SK-N-SH (cell line): ENCODE measurements at regions not wholly inside any gene's neighbourhood (a gene's known extent, or its start where the extent isn't known, plus 50 kb on each side); places are given as distances from the start of the nearest gene placed in this dataset.

Source experiments
- CTCF ChIA-PET: fragments of 300-600, 350-600 bp; formaldehyde crosslinking; extraction: SDS; loops from one replicate; lab custom pipeline; 2021; lab: Yijun Ruan, JAX
- POLR2A ChIA-PET: fragments of 350-600 bp; sonication (Branson Sonifier 250); formaldehyde crosslinking; extraction: SDS; loops from one replicate; lab custom pipeline; 2020; ENCODE audit warnings: antibody characterized with exemption, inconsistent platforms; lab: Yijun Ruan, JAX
- DNase-seq: peaks from one replicate; pipeline ENCODE4 v3.0.0; 2012
- H2AFZ ChIP-seq: fragments of 200-600 bp; sonication (generic); 2 replicates; pipeline ENCODE4 v1.8.1; 2016; ENCODE audit warnings: antibody characterized with exemption, mild to moderate bottlenecking, low read depth
- H3F3A ChIP-seq: fragments of 200-600 bp; sonication (generic); replicated peaks from 2 replicates; pipeline ENCODE3; 2016; ENCODE audit warnings: antibody characterized with exemption, mild to moderate bottlenecking; ENCODE audit not compliant: insufficient read depth
- H3K27ac ChIP-seq, 2 experiments: fragments of 200-500 bp in 1 of 2; fragments of 200-600 bp in 1 of 2; sonication (Bioruptor generic) in 1 of 2; sonication (generic), shearing (Covaris generic) in 1 of 2; 2 replicates each; pipeline versions ENCODE4 v1.5.1 to v1.6.1; 2014 to 2016; ENCODE audit warnings: low read depth in 2 of 2, inconsistent platforms in 1 of 2, low read length in 1 of 2, mild to moderate bottlenecking in 1 of 2, mixed read lengths in 1 of 2
- H3K27me3 ChIP-seq: fragments of 200-600 bp; sonication (generic), shearing (Covaris generic); 2 replicates; pipeline ENCODE4 v1.6.1; 2016; ENCODE audit warnings: mixed run types; ENCODE audit not compliant: insufficient read depth
- H3K36me3 ChIP-seq, 2 experiments: fragments of 200-500 bp in 1 of 2; fragments of 200-600 bp in 1 of 2; sonication (Bioruptor generic) in 1 of 2; sonication (generic) in 1 of 2; replicated peaks in 1 of 2; 2 replicates each; pipeline versions ENCODE3 to v1.5.1; 2014 to 2016; ENCODE audit warnings: low read length in 1 of 2, mild to moderate bottlenecking in 1 of 2; ENCODE audit not compliant: insufficient read depth in 2 of 2, control insufficient read depth in 1 of 2
- H3K4me1 ChIP-seq, 2 experiments: fragments of 200-500 bp in 1 of 2; fragments of 200-600 bp in 1 of 2; sonication (Bioruptor generic) in 1 of 2; sonication (generic), shearing (Covaris generic) in 1 of 2; 2 replicates each; pipeline versions ENCODE4 v1.5.1 to v1.6.1; 2014 to 2016; ENCODE audit warnings: low read depth in 1 of 2, low read length in 1 of 2, mixed run types in 1 of 2; ENCODE audit not compliant: insufficient read depth in 2 of 2, control insufficient read depth in 1 of 2
- H3K4me2 ChIP-seq: fragments of 200-600 bp; sonication (generic), shearing (Covaris generic); 2 replicates; pipeline ENCODE4 v1.6.1; 2017; ENCODE audit warnings: mixed run types
- H3K4me3 ChIP-seq, 2 experiments: fragments of 200-500 bp in 1 of 2; fragments of 200-600 bp in 1 of 2; sonication (Bioruptor generic) in 1 of 2; sonication (generic), shearing (Covaris generic) in 1 of 2; 2 replicates each; pipeline versions ENCODE4 v1.5.1 to v1.8.1; 2014 to 2016; ENCODE audit warnings: low read depth in 2 of 2, inconsistent platforms in 1 of 2, low read length in 1 of 2, mild to moderate bottlenecking in 1 of 2, mixed read lengths in 1 of 2, moderate library complexity in 1 of 2
- H3K79me2 ChIP-seq: fragments of 200-600 bp; sonication (generic); 2 replicates; pipeline ENCODE4 v1.8.1; 2017; ENCODE audit warnings: mild to moderate bottlenecking; ENCODE audit not compliant: insufficient read depth
- H3K9ac ChIP-seq: fragments of 200-600 bp; sonication (generic); 2 replicates; pipeline ENCODE4 v1.6.1; 2017; ENCODE audit warnings: mixed run types
- H3K9me2 ChIP-seq: fragments of 200-600 bp; sonication (generic); 2 replicates; pipeline ENCODE4 v1.6.1; 2017; ENCODE audit warnings: mixed run types
- H3K9me3 ChIP-seq: fragments of 200-600 bp; sonication (generic); 2 replicates; pipeline ENCODE4 v1.6.1; 2017; ENCODE audit warnings: mixed run types, mild to moderate bottlenecking, moderate library complexity
- H4K20me1 ChIP-seq: fragments of 200-600 bp; sonication (generic); 2 replicates; pipeline ENCODE4 v1.6.1; 2017; ENCODE audit warnings: mild to moderate bottlenecking, mixed run types; ENCODE audit not compliant: insufficient read depth
- ELF1 ChIP-seq: IDR thresholded peaks from 2 replicates; pipeline ENCODE4 v1.4.0; 2012
- EP300 ChIP-seq, 2 experiments: IDR thresholded peaks; 2 replicates each; pipeline versions ENCODE4 v1.4.0 to v1.6.1; 2012; ENCODE audit warnings: borderline replicate concordance in 1 of 2, low read depth in 1 of 2, low read length in 1 of 2
- EZH2phosphoT487 ChIP-seq: fragments of 200-600 bp; sonication (generic); IDR thresholded peaks from 2 replicates; pipeline ENCODE4 v1.6.1; 2017; ENCODE audit warnings: low read depth, mixed run types, mild to moderate bottlenecking, antibody characterized with exemption, moderate library complexity, borderline replicate concordance
- GATA2 ChIP-seq: sonication (generic); formaldehyde crosslinking; IDR thresholded peaks from 2 replicates; pipeline ENCODE4 v1.5.0; 2020; ENCODE audit warnings: mild to moderate bottlenecking, missing genetic modification reagents
- MAX ChIP-seq: IDR thresholded peaks from 2 replicates; pipeline ENCODE4 v1.4.0; 2012; ENCODE audit warnings: low read depth
- MEF2A ChIP-seq: IDR thresholded peaks from 2 replicates; pipeline ENCODE4 v1.4.0; 2012; ENCODE audit warnings: low read depth, borderline replicate concordance
- NRF1 ChIP-seq: IDR thresholded peaks from 2 replicates; pipeline ENCODE4 v1.6.1; 2012; ENCODE audit warnings: low read depth, mild to moderate bottlenecking, low read length
- PBX3 ChIP-seq: IDR thresholded peaks from 2 replicates; pipeline ENCODE4; 2012
- RAD21 ChIP-seq: IDR thresholded peaks from 2 replicates; pipeline ENCODE4 v1.6.1; 2012; ENCODE audit warnings: mild to moderate bottlenecking, low read length
- RCOR1 ChIP-seq: fragments of 150-350 bp; IDR thresholded peaks from 2 replicates; pipeline ENCODE4 v1.6.1; 2017; ENCODE audit warnings: antibody characterized with exemption, low read length
- REST ChIP-seq: IDR thresholded peaks from 2 replicates; pipeline ENCODE4 v1.6.1; 2012; ENCODE audit warnings: mild to moderate bottlenecking, low read depth, low read length, moderate library complexity
- SMC3 ChIP-seq: IDR thresholded peaks from 2 replicates; pipeline ENCODE4 v1.6.1; 2012; ENCODE audit warnings: low read depth, low read length, improper control_type of control experiment
- TAF1 ChIP-seq: IDR thresholded peaks from 2 replicates; pipeline ENCODE4 v1.6.1; 2012; ENCODE audit warnings: low read depth, mild to moderate bottlenecking, low read length, moderate library complexity, borderline replicate concordance
- USF1 ChIP-seq: IDR thresholded peaks from 2 replicates; pipeline ENCODE4 v1.4.0; 2012; ENCODE audit warnings: low read depth, borderline replicate concordance
- USF2 ChIP-seq: fragments of 150-350 bp; IDR thresholded peaks from 2 replicates; pipeline ENCODE4 v1.6.1; 2017; ENCODE audit warnings: antibody characterized with exemption, low read length, low read depth, borderline replicate concordance
- WGBS: methylation state at CpG from one replicate; pipeline ENCODE4 v1.1.6; 2017; ENCODE audit warnings: low lambda C conversion rate; 5-methylcytosine and 5-hydroxymethylcytosine counted together

- TF ChIP-seq EZH2phosphoT487, result no peak
- TF ChIP-seq USF2, result no peak
- TF ChIP-seq TAF1, result no peak
- no peak for TF ChIP-seq RCOR1
- TF ChIP-seq MAX, result no peak
- no peak for TF ChIP-seq GATA2 (CRISPR knock-in tag)
- no peak for TF ChIP-seq NRF1
Observed at GRCh38 chr2:186380805-186381204, 105.3 kb upstream of the ZC3H15 start (continued).

- no peaks in the 10 kb centered on the region for H4K20me1 ChIP-seq
- peaks cover 5% of the 10 kb centered on the region; the same call in 1 of the 2 replicates for H3K9me2 ChIP-seq
- H3K27me3 ChIP-seq, result no peaks in the 10 kb centered on the region
- no peak for DNase-seq
- TF ChIP-seq RAD21, result no peak
- TF ChIP-seq SMC3, result no peak
- TF ChIP-seq EP300 (IDR thresholded peaks at IDR 0.05; ENCODE audit: borderline replicate concordance in 1 of 2, low read depth in 1 of 2, low read length in 1 of 2), result no peak
- no peak for TF ChIP-seq PBX3
- TF ChIP-seq MAX, result no peak
- TF ChIP-seq USF1, result no peak
- no peak for TF ChIP-seq REST
- TF ChIP-seq RCOR1, result no peak
- TF ChIP-seq MEF2A, result no peak
- no peak for TF ChIP-seq ELF1
- no peaks in the 10 kb centered on the region for H3K36me3 ChIP-seq
- H3K79me2 ChIP-seq, result no peaks in the 10 kb centered on the region
- 98% methylated on average over 13 of the region's 13 CpGs for WGBS
- ChIA-PET CTCF (no interaction called here), POLR2A (no interaction called here)
- H3K27ac ChIP-seq, result no peak overlapping the region
- H3K4me3 ChIP-seq, result no peak overlapping the region
- H3K4me2 ChIP-seq, result no peak overlapping the region
- no peaks in the 10 kb centered on the region for H3F3A ChIP-seq
- H3K4me1 ChIP-seq, result no peaks in the 10 kb centered on the region
- H3K9ac ChIP-seq, result no peak overlapping the region
- H3K9me3 ChIP-seq, result no peaks in the 10 kb centered on the region
- H2AFZ ChIP-seq, result no peak overlapping the region
Observed at GRCh38 chr2:186381573-186381972, 104.5 kb upstream of the ZC3H15 start.
